Kidney glomerular epithelial cell (primary cell): ENCODE measurements at regions not wholly inside any gene's neighbourhood (a gene's known extent, or its start where the extent isn't known, plus 50 kb on each side); places are given as distances from the start of the nearest gene placed in this dataset.
"Not testable (repeated sequence)": the region's sequence is repeated elsewhere in the genome, so short reads cannot be mapped to it uniquely, and the experiment has no call there.

Source experiments
- DNase-seq: peaks from one replicate; lab custom pipeline; 2025; lab: John Stamatoyannopoulos, UW

GRCh38 chr10:57168611-57169240 lies 807.7 kb upstream of the ZWINT start:
- no peak for DNase-seq

GRCh38 chr10:57165671-57166070 lies 804.6 kb upstream of the ZWINT start:
- no peak for DNase-seq

DNA sequence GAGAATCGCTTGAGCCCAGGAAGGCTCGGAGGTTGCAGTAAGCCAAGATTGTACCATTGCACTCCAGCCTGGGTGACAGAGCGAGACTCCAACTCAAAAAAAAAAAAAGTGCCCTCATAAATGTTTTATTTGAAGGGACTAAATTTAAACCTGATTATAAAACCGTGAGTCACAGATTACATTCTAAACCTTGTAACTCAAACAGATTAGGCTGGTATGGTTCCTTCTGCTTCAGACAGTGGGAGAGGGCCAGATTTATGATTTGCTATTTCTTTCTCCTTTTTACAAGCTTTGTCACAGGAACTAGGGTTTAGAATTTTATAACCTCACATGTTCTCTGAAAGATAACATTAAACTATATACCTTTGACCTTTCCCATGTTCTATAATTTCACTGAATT lies 801.2 kb upstream of the ZWINT start:
- DNase-seq = no peak

GRCh38 chr10:57161157-57161556 lies 800.1 kb upstream of the ZWINT start:
- no peak for DNase-seq

DNA sequence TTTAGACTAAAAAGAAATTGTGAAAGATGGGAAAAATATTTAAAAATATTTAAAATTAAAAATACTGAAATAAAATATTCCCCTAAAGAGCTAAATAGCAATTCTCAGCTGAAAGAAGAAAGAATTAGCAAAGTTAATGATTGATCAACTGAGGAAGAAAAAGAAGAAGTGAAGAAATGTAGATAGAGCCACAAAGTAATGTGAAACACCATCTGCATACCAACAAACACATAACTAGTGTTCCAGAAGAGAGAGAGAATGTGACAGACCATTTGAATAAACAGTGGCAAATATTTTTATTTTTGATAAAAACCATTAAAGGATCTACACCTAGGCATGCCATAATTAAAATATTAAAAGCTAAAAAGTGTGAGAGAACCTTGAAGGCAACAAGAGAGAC lies 784.5 kb upstream of the ZWINT start:
- DNase-seq = no peak

DNA sequence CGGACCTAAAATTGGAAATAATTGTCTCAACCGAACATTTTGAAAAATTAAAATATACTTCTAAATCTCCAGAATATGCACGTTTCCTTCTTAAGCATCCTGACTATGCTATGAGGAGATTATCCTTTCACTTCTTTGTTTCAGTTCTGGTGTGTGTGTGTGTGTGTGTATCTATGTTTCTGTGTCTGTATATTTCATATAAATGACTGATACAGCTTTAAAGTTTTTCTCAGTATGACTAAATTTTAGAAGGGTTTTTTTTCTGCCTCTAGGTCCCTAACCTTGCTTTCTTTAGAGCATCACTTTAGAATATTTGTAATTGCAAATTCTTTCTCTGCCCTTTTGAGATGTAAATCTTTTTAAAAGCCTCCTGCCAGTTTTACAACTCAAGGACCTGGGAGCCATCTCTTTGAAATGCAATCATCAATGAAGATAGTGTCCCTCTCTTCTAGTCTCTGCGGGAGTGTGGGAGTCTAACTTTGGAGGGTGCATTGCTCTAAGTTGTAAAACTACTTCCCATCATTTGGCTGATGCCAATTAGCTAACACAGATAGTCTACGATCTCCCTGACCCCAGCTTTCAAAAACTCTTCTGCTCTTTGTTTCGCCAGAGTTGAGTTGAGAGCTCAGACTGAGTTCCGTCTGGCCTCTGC lies 782.0 kb upstream of the ZWINT start:
- no peak for DNase-seq

- no peak for DNase-seq
These were observed 780.6 kb upstream of the ZWINT start for GRCh38 chr10:57141708-57142107.

DNA sequence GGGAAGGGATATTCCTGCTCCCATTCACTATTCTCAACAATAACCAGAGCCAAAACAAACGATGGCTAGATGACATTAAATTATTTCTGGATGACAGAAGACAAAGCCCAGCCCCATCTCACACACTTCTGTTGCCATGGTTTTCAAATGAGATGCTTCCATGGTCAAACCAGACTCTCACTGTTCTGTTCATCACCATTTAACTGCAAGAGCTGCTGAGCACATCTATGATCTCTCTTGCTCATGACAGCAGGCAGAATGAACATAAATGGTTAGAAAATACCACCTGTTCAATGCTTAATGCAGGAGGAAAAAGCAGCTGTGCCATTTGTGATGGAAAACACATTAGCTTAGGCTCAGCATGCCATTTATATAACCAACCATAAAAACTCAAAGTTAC lies 758.6 kb upstream of the ZWINT start:
- DNase-seq = no peak

DNA sequence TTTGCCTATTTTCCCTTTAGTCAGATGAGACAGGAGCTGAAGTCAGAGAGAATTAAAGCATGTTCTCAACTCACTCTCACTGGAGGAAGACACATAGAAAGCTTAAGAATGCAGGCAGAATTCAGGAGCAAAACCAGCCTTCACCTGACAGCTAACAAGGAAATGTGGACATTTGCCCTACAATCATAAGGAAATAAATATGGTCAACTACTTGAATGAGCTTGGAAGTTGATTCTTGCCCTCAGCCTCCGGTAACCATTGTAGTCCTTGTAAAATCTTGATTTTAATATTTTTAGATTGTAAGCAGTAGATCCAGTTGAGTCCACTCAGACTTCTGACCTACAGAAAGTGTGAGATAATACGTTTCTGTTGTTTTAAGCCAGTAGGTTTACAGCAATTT lies 752.5 kb upstream of the ZWINT start:
- DNase-seq = no peak

DNA sequence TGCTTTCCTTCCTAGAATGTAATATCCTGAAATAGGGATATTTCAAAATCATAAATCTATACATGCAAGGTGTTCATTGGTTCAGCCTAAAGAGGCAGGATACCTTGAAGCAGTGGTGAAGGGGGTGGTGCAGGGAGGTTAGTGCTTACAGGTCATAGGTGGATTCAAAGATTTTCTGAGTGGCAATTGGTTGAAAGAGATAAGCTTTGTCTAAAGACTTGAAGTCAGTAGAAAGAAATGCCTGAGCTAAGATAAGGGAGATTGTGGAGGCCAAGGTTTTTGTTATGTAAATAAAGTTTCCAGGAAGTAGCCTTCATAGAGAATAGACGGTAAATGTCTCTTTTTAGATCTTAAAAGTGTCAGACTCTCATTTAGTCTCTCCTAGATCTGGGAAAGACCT lies 741.2 kb upstream of the ZWINT start:
- no peak for DNase-seq

GRCh38 chr10:57098146-57098545 lies 737.1 kb upstream of the ZWINT start:
- no peak for DNase-seq

- no peak for DNase-seq
These were observed 735.0 kb upstream of the ZWINT start for GRCh38 chr10:57096044-57096443.

GRCh38 chr10:57094965-57095364 lies 733.9 kb upstream of the ZWINT start:
- no peak for DNase-seq

- no peak for DNase-seq
These were observed 733.0 kb upstream of the ZWINT start for GRCh38 chr10:57094083-57094482.

DNA sequence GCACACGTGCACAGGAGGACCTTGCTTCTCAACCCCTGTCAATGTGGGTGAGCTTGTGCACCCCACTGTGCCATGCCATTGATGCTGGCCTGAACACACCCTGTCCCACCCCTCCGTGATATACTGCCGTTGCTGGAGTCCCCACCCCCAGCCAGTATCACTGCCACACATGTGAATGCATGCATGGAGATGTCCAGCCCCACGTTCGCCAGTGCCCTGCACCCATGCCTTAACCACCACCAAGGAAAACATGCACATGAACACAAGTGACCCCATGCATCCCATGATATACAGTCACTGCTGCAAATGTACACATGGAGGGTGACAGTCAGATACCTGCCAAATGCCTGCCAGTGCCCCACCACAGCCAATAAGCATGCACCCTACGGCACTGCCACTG lies 692.5 kb upstream of the ZWINT start:
- DNase-seq = no peak

DNA sequence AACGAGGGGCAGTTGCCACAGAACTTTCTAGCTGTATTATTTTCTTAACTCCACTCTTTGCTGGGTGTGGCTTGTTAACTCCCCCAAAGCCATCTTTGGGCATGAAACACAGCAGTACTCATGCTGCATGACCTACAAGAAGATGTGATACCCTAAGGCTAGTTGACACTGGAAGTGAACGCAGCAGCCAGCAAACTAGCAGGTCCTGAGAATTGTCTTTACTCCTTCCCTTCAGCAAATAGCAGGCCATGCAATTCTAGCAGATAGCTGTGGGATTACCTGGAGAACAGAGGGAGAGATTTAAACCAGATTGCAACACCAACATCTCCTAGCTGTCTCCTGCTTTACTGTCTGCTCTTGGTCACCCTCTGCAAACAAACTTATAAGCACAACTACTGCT lies 688.0 kb upstream of the ZWINT start:
- no peak for DNase-seq

- DNase-seq = no peak
These were observed 677.5 kb upstream of the ZWINT start for GRCh38 chr10:57038531-57038930.

GRCh38 chr10:57035310-57035709 lies 674.3 kb upstream of the ZWINT start:
- DNase-seq = no peak

DNA sequence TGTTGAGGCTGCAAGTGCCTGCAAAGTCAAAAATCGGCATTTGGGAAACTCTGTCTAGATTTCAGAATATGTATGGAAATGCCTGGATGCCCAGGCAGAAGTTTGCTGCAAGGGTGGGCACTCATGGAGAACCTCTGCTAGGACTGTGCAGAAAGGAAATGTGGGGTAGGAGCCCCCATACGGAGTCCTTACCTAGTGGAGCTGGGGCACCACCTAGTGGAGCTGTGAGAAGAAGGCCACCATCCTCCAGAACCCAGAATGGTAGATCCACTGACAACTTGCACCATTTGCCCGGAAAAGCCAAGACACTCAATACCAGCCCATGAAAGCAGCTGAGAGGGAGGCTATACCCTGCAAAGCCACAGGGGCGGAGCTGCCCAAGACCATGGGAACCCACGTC lies 671.2 kb upstream of the ZWINT start:
- not testable (repeated sequence) for DNase-seq

DNA sequence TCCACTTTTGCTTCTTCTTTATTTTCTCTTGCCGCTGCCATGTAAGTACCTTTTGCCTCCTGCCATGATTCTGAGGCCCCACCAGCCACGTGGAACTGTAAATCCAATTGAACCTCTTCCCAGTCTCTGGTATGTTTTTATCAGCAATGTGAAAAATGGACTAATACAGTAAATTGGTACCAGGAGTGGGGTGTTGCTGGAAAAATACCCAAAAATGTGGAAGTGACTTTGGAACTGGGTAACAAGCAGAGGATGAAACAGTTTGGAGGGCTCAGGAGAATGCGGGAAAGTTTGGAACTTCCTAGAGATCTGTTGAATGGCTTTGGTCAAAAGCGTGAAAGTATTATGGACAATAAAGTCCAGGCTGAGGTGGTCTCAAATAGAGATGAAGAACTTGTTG lies 670.3 kb upstream of the ZWINT start:
- DNase-seq = no peak

- DNase-seq = no peak
These were observed 665.2 kb upstream of the ZWINT start for GRCh38 chr10:57026307-57026706.

DNA sequence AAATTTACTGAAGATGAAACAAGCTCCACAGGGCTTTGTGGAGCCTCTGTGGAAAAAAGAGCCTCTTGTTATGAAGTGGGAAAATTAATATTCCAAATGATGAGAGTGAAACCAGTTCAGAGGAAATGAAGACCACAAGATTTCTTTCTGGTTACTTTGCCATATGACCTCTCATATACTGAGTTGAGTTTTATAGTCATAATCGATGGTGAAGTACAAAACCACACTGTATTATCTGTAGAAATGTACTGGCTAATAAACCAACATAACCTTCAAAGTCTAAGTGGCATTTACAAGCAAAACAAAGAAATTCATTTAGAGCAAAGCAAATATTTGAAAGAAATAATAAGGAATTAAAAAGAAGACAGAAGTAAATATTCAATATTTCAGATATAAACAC lies 662.6 kb upstream of the ZWINT start:
- no peak for DNase-seq

- no peak for DNase-seq
These were observed 657.4 kb upstream of the ZWINT start for GRCh38 chr10:57018452-57018851.

DNA sequence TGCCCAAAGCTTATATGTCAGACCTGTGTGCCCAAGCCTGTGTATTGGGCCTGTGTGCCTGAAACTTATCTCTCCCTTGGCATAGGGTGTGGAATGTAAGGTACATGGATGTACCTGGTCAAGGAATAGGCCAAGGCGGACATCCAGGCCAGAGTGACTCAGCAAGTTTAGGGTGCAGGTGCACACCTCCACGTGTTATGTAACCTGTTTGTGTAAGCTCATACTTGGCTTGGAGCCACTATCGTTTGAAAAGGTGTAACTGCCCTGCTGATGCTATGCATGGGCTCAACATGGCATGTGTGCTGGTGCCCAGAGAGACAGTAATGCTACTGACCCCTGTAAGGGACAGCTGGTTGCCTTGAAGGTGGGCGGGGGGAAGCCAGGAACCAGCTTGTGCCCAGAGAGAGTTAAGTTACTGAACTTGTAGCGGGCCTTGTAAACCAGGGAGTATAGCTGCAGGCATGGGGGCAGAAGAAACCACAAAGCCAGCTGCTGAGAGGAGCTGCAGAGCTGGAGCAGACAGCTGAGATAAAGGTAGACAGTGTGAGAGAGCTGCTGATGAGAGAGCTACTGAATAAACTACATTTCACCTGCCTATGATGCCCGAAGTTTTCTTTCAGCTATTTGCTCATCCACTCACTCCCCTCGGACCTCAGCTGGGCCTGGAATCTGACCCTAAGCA lies 656.4 kb upstream of the ZWINT start:
- DNase-seq = no peak
